ENCODE measurements at regions not wholly inside any gene's neighbourhood (a gene's known extent, or its start where the extent isn't known, plus 50 kb on each side); places are given as distances from the start of the nearest gene placed in this dataset.
"Not testable (repeated sequence)": the region's sequence is repeated elsewhere in the genome, so short reads cannot be mapped to it uniquely, and the experiment has no call there.

- peak; percentile 22 for DNase-seq (ENCODE audit: low read depth)
These were observed 563.9 kb downstream of the DACH1 start for GRCh38 chr13:71303144-71303543.

- no peak for DNase-seq (ENCODE audit: low read depth)
These were observed 566.4 kb downstream of the DACH1 start for GRCh38 chr13:71300602-71301001.

- no peak for DNase-seq (ENCODE audit: low read depth)
These were observed 575.2 kb downstream of the DACH1 start for GRCh38 chr13:71291842-71292146.

DNA sequence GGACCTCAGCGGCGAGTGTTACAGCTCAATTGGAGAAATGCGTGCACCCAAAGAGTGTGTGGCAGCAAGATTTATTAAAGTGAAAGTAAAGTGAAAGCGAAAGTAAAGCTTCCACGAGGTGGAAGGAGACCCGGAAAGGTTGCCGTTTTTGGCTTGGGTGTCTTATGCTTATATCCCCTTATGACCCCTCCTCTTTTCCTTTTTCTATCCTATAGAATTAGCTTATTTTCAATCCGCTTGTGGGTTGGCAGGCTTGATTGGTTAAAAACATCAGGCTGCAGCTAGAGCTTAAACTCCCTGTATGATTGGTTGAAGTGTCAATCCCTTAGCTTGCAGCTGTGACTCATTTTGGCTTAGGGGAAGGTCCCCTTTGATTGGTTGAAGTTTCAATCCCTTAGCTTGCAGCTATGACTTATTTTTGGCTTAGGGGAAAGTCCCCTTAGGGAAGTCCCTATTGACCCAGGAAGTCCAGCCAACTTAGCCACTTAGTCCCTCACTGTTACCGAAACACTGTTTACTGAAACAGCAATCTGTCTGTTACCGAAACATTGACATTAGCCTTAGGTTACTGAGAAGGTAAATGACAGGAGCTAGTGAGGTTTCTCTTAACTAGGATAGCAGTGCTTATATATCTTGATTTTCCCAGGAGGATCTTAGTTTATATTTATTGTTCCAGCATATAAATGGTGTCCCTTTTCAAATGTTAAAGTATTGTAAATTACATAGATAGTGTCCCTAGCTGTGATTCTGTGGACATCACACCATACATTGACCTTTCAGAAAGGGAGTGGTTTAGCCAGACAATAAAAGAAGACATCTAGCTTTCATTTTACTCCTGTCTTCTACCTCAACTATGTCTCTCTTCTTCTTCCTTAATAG lies 575.8 kb downstream of the DACH1 start:
- peak; percentile 46 for DNase-seq (ENCODE audit: low read depth)

- DNase-seq (ENCODE audit: low read depth): not testable (repeated sequence)
These were observed 577.0 kb downstream of the DACH1 start for GRCh38 chr13:71289980-71290379.

GRCh38 chr13:71285700-71286099 lies 581.3 kb downstream of the DACH1 start:
- peak; percentile 7 for DNase-seq (ENCODE audit: low read depth)

GRCh38 chr13:71278512-71278911 lies 588.5 kb downstream of the DACH1 start:
- DNase-seq (ENCODE audit: low read depth): no peak

DNA sequence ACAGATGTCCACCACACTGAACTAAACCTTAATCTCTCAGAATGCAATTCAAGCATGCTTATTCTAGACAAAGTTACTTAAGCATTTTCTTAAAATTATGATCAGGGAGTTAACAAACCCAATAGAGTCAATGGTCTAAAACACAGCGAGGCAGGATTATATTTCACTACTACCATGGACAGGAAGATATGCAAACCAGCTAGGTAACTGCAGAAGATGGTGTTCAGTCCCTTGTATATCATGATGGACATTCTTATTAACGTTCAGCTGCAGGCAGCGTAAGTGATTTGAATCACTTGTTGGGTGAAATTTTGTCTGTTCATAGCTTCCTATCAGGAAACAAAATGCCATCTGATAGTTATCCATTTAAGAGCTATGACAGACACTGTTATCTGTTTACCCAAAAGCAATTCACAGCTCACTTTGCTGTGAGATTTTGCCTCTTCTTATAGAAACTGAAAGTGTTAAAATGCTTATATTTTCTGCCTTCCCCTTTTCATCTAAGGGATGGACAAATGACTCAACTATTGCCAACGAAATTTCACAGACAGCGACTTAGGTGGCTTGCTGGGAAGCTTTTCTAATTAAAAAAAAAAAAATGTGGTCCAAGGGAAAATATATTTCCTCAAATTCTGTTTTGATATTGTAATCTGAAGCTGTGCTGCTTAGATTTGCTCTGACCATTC lies 591.9 kb downstream of the DACH1 start:
- no peak for DNase-seq (ENCODE audit: low read depth)

- DNase-seq (ENCODE audit: low read depth): no peak
These were observed 605.7 kb downstream of the DACH1 start for GRCh38 chr13:71261256-71261655.

DNA sequence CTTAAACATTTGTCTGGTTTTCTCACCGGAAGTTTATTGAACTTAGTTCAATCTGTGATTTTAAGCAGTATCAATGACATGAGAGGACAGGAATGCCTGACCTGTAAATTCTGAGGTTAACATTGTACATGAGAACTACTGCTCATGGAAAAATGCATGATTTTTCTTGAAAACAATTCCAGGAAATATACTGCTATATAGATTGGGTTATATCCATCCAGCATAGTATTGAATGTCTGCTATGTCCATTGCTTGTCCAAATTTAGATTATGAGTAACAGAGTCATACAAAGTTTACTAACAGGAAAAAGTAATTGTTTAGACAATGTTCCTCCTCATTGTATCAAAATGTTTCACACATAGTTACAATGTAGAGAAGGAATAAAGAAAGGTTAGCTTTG lies 606.8 kb downstream of the DACH1 start:
- no peak for DNase-seq (ENCODE audit: low read depth)

- DNase-seq (ENCODE audit: low read depth): no peak
These were observed 611.4 kb downstream of the DACH1 start for GRCh38 chr13:71255633-71256032.

DNA sequence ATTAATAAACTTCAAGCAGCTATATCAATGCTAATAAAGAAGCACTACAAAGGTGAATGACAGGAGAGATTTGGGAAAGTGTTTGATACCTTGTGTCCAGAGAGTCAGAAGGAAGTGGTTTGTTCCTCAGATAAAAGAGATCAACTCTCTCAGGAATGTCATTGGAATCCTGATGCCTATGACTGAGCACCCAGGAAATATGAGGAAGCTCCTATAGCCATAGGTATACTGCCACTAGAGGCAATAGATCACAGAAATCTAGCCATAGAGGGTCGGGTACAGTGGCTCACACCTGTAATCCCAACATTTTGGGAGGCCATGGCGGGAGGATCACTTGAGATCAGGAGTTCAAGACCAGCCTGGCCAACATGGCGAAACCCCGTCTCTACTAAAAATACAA lies 612.6 kb downstream of the DACH1 start:
- no peak for DNase-seq (ENCODE audit: low read depth)

DNA sequence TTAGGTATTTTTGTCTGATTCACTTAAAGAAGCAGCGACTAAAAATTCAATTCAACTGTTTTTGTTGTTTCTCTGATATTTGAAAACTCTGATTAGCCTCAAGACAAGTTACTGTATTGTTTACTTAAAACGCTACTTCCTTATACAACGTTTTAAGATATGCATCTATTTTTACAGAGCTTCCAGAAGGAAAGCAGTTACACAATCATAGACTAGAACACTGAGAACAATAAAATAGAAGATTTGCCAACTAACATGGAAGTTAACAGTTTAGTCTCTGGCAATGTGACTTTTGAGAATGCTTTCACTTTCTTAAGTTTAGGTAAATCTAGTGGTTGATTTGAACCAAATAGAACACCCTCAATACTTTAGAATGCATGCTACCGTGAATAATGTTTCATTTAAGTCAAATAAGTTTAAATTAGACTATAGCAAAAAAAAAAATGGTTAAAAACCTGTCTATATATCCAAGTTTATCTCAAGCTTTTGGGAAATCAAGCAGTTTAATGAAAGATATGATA lies 614.8 kb downstream of the DACH1 start:
- DNase-seq (ENCODE audit: low read depth): peak; percentile 40

DNA sequence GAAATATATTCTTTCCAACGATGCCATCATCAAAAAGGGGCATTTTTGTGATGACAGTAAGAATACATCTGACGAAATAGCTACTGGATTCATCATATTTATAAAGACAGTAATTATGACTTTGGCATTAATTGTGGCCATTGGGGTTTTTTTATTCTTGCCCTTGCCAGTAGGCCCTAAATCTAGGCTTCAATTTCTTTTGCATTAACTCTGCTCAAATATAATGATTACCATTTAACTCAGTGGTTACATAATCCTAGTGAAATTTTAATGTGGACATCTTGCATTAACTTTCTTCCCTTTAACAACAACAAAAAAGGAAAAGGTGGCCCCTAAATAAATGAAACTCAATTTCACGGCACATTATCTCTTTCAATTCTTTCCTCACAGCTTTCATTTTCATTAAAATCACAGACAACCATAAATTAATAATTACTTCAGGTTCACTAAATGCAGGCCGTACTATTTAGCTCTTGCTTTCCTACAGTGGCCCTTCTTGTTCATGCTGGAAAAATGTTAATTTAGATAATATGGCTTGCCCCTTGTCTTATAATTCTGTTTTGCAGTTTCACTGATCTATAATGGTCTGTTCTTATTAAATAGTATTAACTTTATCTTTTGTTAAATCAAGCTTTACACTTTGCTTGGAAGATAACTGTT lies 615.6 kb downstream of the DACH1 start:
- no peak for DNase-seq (ENCODE audit: low read depth)

DNA sequence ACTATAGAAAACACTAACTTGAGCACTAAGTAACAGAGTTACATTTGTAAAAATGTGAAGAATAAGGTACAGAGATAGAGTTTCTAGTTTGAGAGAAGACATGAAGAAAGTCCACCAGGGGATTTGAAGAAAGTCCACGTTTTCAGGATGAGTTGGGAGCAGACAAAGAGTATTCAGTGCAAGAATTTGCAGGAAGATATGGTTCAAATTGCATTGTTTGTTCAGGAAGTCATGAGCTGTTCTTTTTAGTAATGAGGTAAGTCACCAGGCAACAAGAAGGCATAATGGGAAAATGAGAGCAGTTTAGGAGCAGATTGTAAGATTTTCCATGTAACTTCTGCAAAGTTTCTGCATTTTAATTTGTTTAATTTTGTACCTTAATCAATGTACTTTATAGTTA lies 618.0 kb downstream of the DACH1 start:
- no peak for DNase-seq (ENCODE audit: low read depth)

GRCh38 chr13:71244161-71244560 lies 622.8 kb downstream of the DACH1 start:
- no peak for DNase-seq (ENCODE audit: low read depth)

DNA sequence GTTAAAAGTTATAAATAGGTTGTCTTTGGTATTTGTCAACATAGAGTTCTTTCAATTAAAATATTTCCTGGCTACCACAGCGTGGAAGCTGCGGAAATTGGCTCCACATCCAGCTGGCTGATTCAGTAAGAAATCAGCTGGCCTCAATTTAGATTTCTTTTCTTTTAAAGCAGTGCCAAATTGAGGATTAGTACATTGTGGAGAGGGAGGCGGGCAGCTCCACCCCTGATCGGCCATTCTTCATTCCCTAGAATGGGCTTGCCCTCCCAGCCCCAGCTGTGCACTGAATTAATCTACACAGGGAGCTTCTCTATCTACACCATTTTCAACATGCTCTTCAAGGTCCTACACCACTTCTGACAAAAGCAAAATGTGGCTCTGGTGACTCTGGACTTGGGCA lies 624.8 kb downstream of the DACH1 start:
- no peak for DNase-seq (ENCODE audit: low read depth)

- peak; percentile 15 for DNase-seq (ENCODE audit: low read depth)
These were observed 626.1 kb downstream of the DACH1 start for GRCh38 chr13:71240911-71241310.

DNA sequence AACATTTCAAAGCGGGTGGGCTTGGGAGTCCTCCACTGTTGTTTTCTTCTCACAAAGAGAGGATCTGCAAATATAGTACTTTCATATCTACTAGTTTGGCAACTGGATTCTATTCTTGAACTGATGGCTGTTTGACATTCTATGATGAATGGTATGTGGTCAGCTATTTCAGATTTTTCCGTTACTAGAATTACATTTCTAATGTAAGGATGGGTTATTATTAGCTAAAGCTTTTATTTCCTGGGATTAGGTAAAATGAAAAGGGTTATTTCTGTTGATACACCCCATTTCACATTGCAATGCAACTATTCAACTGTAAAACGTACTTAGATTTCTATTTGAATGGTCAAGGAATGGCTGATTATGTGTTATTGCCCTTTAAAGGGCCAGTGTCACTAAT lies 629.7 kb downstream of the DACH1 start:
- no peak for DNase-seq (ENCODE audit: low read depth)

DNA sequence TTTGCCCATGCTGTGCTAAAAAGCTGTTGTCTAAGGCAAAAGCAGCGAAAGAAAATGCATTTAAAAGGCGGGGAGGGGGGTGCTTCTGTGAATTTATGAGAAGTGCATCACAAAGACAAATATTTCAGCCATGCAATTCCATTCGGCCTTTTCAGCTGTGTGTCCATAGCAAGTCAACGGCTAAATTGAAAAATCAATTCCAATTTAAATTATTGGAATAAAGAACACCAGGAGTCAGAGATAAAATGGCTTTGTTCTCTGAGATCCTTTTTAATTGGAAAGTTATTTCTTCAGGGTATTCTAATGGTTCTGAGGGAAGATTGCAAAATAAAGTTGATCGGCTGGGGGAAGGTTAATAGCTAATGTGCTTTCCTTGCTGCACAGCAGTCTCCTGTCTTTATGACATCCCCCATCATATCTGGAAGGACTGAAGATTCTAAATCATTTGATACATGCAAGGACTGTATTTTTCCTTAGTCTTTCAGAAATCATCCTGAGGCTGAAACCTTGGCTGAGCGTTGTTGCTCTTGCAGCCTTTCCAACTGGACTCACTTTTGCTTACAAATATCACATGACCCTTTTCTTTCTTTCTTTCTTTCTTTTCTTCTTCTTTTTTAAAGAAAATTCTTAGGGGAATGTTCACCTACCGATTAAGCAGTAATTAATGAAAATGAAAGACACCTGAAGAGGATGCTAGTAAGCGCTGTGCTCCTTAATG lies 647.1 kb downstream of the DACH1 start:
- DNase-seq (ENCODE audit: low read depth): no peak

DNA sequence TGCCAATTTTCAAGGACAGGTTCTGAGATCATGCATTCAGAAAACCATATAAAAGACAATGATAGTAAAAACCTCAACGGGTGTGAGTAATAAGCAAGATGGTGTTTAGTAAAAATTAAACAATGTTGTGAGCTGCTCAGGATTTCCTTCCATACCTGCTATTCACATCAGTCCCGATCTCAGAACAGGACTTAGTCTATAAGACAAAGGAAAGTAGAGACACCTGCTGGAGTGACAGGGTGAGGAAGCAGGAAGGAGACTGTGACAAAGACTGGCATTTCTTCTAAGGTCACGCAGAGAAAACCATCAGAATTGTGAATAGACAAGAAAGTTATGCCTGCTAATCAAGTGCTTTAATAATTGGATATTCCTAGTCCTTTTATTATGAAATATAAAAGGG lies 648.0 kb downstream of the DACH1 start:
- peak; percentile 6 for DNase-seq (ENCODE audit: low read depth)

DNA sequence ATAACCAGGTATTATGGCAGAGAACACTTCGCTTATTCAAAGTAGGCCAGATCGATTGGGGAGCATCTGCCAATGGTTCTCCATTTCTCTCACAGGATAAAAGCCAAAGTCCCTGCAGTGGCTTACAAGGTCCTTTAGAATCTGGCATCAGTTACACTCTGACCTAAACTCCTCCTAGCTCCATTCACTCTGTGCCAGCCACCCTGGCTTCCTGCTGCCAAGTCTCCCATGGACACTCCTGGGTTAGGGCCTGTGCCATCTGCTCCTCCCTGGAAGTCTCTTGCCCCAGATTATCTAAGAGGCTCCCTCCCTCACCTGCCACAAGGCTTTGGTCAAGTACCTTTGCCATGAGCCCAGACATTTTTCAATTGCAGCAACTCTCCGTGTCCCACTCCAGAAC lies 649.2 kb downstream of the DACH1 start:
- DNase-seq (ENCODE audit: low read depth): no peak
